T-helper 22 cell (primary cell): ENCODE measurements at regions not wholly inside any gene's neighbourhood (a gene's known extent, or its start where the extent isn't known, plus 50 kb on each side); places are given as distances from the start of the nearest gene placed in this dataset.

Source experiments
- DNase-seq: peaks from one replicate; pipeline ENCODE4 v3.0.0-alpha.2; 2020; ENCODE audit warnings: low read depth

GRCh38 chr3:103904991-103905390 is 1461.7 kb upstream of the ALCAM start:
- DNase-seq = no peak

- no peak for DNase-seq
Measured at GRCh38 chr3:103906304-103906703, 1460.4 kb upstream of the ALCAM start.

- DNase-seq = no peak
Measured at GRCh38 chr3:103906808-103907207, 1459.9 kb upstream of the ALCAM start.

- no peak for DNase-seq
Measured at GRCh38 chr3:103907567-103907966, 1459.1 kb upstream of the ALCAM start.

GRCh38 chr3:103909395-103909794 is 1457.3 kb upstream of the ALCAM start:
- no peak for DNase-seq

GRCh38 chr3:103918336-103918735 is 1448.4 kb upstream of the ALCAM start:
- DNase-seq = no peak

- DNase-seq = no peak
Measured at GRCh38 chr3:103919327-103919726, 1447.4 kb upstream of the ALCAM start.

GRCh38 chr3:103923907-103924306 is 1442.8 kb upstream of the ALCAM start:
- DNase-seq = no peak

GRCh38 chr3:103924544-103924943 is 1442.2 kb upstream of the ALCAM start:
- DNase-seq = no peak

GRCh38 chr3:103926936-103927335 is 1439.8 kb upstream of the ALCAM start:
- DNase-seq = no peak

GRCh38 chr3:103927896-103928295 is 1438.8 kb upstream of the ALCAM start:
- DNase-seq = no peak

GRCh38 chr3:103937094-103937493 is 1429.6 kb upstream of the ALCAM start:
- DNase-seq = no peak

GRCh38 chr3:103947062-103947461 is 1419.6 kb upstream of the ALCAM start:
- DNase-seq = no peak

- no peak for DNase-seq
Measured at GRCh38 chr3:103949693-103950092, 1417.0 kb upstream of the ALCAM start.

GRCh38 chr3:103950676-103951075 is 1416.0 kb upstream of the ALCAM start:
- DNase-seq = no peak

GRCh38 chr3:103953796-103954195 is 1412.9 kb upstream of the ALCAM start:
- no peak for DNase-seq

GRCh38 chr3:103960819-103961218 is 1405.9 kb upstream of the ALCAM start:
- DNase-seq = no peak

GRCh38 chr3:103963599-103963998 is 1403.1 kb upstream of the ALCAM start:
- DNase-seq = no peak

GRCh38 chr3:103965764-103966163 is 1400.9 kb upstream of the ALCAM start:
- DNase-seq = no peak

- DNase-seq = no peak
Measured at GRCh38 chr3:103966749-103967148, 1400.0 kb upstream of the ALCAM start.

- DNase-seq = no peak
Measured at GRCh38 chr3:103968131-103968530, 1398.6 kb upstream of the ALCAM start.

- DNase-seq = no peak
Measured at GRCh38 chr3:103968751-103969150, 1398.0 kb upstream of the ALCAM start.

- DNase-seq = no peak
Measured at GRCh38 chr3:103976931-103977339, 1389.8 kb upstream of the ALCAM start.

- DNase-seq = no peak
Measured at GRCh38 chr3:103977417-103977816, 1389.3 kb upstream of the ALCAM start.

- no peak for DNase-seq
Measured at GRCh38 chr3:103991461-103992115, 1375.1 kb upstream of the ALCAM start.
